ENCODE measurements at regions not wholly inside any gene's neighbourhood (a gene's known extent, or its start where the extent isn't known, plus 50 kb on each side); places are given as distances from the start of the nearest gene placed in this dataset.

GRCh38 chr6:81252231-81252630 lies 500.2 kb downstream of the TENT5A start:
- no peak for TF ChIP-seq RAD21 (conservative IDR thresholded peaks at IDR 0.05)
- no peak for TF ChIP-seq EP300 (conservative IDR thresholded peaks at IDR 0.05; ENCODE audit: poor library complexity, severe bottlenecking)
- TF ChIP-seq TAF1 (IDR thresholded peaks at IDR 0.05; ENCODE audit: low read depth), result no peak
- TF ChIP-seq CTCF (IDR thresholded peaks at IDR 0.05; ENCODE audit: poor library complexity, severe bottlenecking), result no peak
